Activated B cell treated with CpG ODN at 0.5 μM for 24 hours (primary cell): ENCODE measurements at regions not wholly inside any gene's neighbourhood (a gene's known extent, or its start where the extent isn't known, plus 50 kb on each side); places are given as distances from the start of the nearest gene placed in this dataset.
"Not testable (repeated sequence)": the region's sequence is repeated elsewhere in the genome, so short reads cannot be mapped to it uniquely, and the experiment has no call there.

Source experiments
- ATAC-seq: fragments of 200-7000 bp; cut with Tn5 transposase; one replicate; pipeline ENCODE4 v1.10.0; 2021; ENCODE audit warnings: low read depth, mild to moderate bottlenecking, moderate library complexity
- CTCF ChIA-PET: fragments of 350-600 bp; sonication (Branson Sonifier 250); formaldehyde crosslinking; loops from one replicate; lab custom pipeline; 2021; ENCODE audit warnings: antibody characterized with exemption; lab: Charles Lee
- POLR2A ChIA-PET: fragments of 350-600 bp; sonication (Branson Sonifier 250); formaldehyde crosslinking; loops from one replicate; lab custom pipeline; 2021; ENCODE audit warnings: antibody characterized with exemption; lab: Charles Lee
- DNase-seq: peaks from one replicate; pipeline ENCODE4 v3.0.0; 2022
- H3K27ac Mint-ChIP-seq: one replicate; pipeline ENCODE4 v1.8.0; 2020; ENCODE audit warnings: mixed read lengths
- H3K27me3 Mint-ChIP-seq: one replicate; pipeline ENCODE4 v1.8.0; 2021; ENCODE audit warnings: mixed read lengths
- H3K36me3 Mint-ChIP-seq: one replicate; pipeline ENCODE4 v1.8.0; 2021; ENCODE audit warnings: low read depth, mixed read lengths
- H3K4me1 Mint-ChIP-seq: one replicate; pipeline ENCODE4 v1.8.0; 2021; ENCODE audit warnings: mixed read lengths
- H3K4me3 Mint-ChIP-seq: one replicate; pipeline ENCODE4 v1.8.0; 2020; ENCODE audit warnings: mild to moderate bottlenecking, mixed read lengths
- H3K9me3 Mint-ChIP-seq: one replicate; pipeline ENCODE4 v1.8.0; 2020; ENCODE audit warnings: mixed read lengths
- intact Hi-C: fragments of 100-400 bp; cut with micrococcal nuclease; formaldehyde crosslinking; loops from one replicate; pipeline ENCODE4 v1.15.1; 2024
- TF ChIP-seq, protein P1 (sequence below): fragments of 200-600 bp; IDR thresholded peaks from one replicate; pipeline ENCODE4 v1.8.0; 2022; ENCODE audit warnings: antibody characterized with exemption, mild to moderate bottlenecking

DNA sequence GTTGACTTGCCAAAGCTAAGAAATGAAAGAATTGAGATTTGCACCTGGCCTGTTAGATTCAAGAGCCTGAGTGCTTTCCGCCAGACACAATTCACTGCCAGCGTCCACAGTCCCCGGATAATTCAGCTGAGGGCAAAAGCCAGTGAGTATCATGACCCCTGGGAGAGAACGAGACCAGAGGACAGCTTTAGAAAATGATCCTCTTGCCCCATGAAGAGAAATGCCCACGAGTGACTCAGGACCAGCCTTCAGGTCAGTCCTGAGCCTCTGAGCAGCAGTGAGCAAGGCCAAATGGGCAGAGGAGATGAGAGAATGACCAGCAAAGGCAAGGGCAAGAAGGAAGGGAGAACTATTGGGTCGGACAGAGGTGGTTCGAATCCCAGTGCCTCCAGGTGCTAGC is 273.5 kb downstream of the FAM43A start:
- DNase-seq: no peak
- H3K4me1 Mint-ChIP-seq: no peaks in the 10 kb centered on the region
- no peaks in the 10 kb centered on the region for H3K36me3 Mint-ChIP-seq
- no peak overlapping the region for H3K27ac Mint-ChIP-seq
- no peak overlapping the region for H3K4me3 Mint-ChIP-seq
- H3K27me3 Mint-ChIP-seq: peaks cover 1% of the 10 kb centered on the region
- no peaks in the 10 kb centered on the region for H3K9me3 Mint-ChIP-seq
- ATAC-seq: no peak
- POLR2A ChIA-PET: no interaction called here
- intact Hi-C loops: no loop called here
- CTCF ChIA-PET: no interaction called here
- TF ChIP-seq, protein P1, sequence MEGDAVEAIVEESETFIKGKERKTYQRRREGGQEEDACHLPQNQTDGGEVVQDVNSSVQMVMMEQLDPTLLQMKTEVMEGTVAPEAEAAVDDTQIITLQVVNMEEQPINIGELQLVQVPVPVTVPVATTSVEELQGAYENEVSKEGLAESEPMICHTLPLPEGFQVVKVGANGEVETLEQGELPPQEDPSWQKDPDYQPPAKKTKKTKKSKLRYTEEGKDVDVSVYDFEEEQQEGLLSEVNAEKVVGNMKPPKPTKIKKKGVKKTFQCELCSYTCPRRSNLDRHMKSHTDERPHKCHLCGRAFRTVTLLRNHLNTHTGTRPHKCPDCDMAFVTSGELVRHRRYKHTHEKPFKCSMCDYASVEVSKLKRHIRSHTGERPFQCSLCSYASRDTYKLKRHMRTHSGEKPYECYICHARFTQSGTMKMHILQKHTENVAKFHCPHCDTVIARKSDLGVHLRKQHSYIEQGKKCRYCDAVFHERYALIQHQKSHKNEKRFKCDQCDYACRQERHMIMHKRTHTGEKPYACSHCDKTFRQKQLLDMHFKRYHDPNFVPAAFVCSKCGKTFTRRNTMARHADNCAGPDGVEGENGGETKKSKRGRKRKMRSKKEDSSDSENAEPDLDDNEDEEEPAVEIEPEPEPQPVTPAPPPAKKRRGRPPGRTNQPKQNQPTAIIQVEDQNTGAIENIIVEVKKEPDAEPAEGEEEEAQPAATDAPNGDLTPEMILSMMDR: no peak

DNA sequence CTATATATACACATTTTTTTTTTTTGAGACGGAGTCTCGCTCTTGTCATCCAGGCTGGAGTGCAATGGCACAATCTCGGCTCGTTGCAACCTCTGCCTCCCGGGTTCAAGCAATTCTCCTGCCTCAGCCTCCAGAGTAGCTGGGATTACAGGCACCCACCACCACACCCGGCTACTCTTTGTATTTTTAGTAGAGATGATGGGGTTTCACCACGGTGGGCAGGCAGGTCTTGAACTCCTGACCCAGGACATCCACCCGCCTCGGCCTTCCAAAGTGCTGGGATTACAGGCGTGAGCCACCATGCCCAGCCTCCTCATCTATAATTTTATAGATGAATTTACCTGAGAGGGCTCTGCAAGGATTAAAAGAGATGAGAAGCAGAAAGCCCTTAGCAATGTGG is 274.0 kb downstream of the FAM43A start:
- ATAC-seq, DNase-seq, POLR2A ChIA-PET, H3K36me3 Mint-ChIP-seq, H3K4me1 Mint-ChIP-seq, H3K27ac Mint-ChIP-seq, H3K27me3 Mint-ChIP-seq, H3K9me3 Mint-ChIP-seq, H3K4me3 Mint-ChIP-seq, CTCF ChIA-PET, intact Hi-C loops: not testable (repeated sequence)

DNA sequence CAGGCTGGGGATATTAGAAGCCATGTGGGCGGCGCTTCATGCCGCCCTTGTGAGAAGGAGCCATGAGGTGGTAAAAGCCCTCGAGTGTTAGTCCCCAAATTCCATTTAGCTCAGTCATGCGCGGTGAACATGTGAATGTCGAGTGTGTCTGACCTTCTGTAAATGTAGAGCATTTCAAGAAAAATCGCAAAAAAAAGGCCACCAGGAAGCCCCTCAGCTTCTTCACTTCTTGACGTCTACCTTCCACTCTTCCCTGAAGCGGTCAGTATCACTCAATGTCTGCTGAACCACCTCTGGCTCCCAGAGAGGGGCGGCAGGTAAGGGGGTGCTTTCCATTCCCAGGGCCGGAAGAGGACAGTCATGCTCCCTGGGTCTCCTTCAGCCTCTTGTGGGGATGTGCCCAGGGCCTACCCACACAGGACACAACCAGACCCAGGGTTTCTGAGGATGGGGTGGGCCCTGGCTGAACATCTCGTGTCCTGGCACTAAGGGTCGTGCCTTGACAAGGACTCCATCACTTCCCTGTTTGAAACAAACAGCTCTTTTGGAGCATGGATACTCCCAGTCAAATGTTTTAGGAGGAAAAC is 274.9 kb downstream of the FAM43A start:
- H3K36me3 Mint-ChIP-seq: no peaks in the 10 kb centered on the region
- no peaks in the 10 kb centered on the region for H3K4me1 Mint-ChIP-seq
- no peak overlapping the region for H3K27ac Mint-ChIP-seq
- ATAC-seq (no peak), DNase-seq (no peak)
- intact Hi-C loops: no loop called here
- TF ChIP-seq, protein P1: no peak
- ChIA-PET CTCF (no interaction called here), POLR2A (no interaction called here)
- H3K27me3 Mint-ChIP-seq: peaks cover 1% of the 10 kb centered on the region
- no peaks in the 10 kb centered on the region for H3K9me3 Mint-ChIP-seq
- no peak overlapping the region for H3K4me3 Mint-ChIP-seq

DNA sequence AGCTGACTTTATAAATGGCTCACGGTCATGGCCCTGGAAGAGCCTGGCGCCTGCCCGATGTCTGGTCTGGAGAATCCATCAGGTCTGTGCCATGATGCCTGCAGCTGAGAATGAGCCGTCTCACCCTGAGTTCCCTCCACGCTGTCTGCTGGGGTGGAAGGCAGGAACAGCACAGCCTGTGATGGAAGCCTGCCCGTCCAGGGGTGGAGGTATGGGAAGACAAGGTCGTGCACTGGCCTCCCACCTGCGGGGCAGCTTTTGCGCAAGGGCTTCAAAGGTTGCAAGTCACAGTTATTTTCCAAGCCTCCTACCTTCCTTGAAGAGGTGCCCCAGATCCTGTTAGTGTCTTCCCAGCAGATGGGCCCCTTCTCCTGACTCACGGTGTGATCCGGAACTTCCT is 275.5 kb downstream of the FAM43A start:
- TF ChIP-seq, protein P1: no peak
- POLR2A ChIA-PET: no interaction called here
- CTCF ChIA-PET: no interaction called here
- no peaks in the 10 kb centered on the region for H3K4me1 Mint-ChIP-seq
- DNase-seq (no peak), ATAC-seq (no peak)
- H3K9me3 Mint-ChIP-seq: no peaks in the 10 kb centered on the region
- no peaks in the 10 kb centered on the region for H3K36me3 Mint-ChIP-seq
- no peak overlapping the region for H3K4me3 Mint-ChIP-seq
- H3K27ac Mint-ChIP-seq: no peak overlapping the region
- H3K27me3 Mint-ChIP-seq: peaks cover 1% of the 10 kb centered on the region
- intact Hi-C loops: no loop called here

DNA sequence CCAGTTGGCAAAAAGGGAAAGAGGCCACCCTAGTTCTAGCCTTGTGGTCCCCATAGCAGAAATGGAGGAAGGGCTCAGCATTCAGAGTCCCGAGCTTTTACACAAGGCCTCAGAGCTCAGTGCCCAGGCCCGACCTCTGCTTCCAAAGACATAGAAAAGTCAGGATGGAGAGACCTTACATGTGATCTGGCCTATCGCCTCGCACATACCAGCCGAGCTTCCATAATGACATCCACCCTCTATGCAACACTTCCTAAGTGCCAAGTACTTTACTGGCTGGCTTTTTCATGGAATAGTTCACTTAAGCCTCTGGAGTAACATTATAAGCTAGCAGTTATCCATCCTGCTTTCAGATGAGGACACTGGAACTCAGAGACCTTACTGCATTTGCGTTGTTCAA is 275.9 kb downstream of the FAM43A start:
- H3K36me3 Mint-ChIP-seq: no peaks in the 10 kb centered on the region
- peaks cover 1% of the 10 kb centered on the region for H3K27me3 Mint-ChIP-seq
- no peak for DNase-seq
- intact Hi-C loops: no loop called here
- no peaks in the 10 kb centered on the region for H3K4me1 Mint-ChIP-seq
- CTCF ChIA-PET: no interaction called here
- no peak overlapping the region for H3K4me3 Mint-ChIP-seq
- no peaks in the 10 kb centered on the region for H3K9me3 Mint-ChIP-seq
- TF ChIP-seq, protein P1: no peak
- H3K27ac Mint-ChIP-seq: no peak overlapping the region
- ATAC-seq: no peak
- POLR2A ChIA-PET: no interaction called here

DNA sequence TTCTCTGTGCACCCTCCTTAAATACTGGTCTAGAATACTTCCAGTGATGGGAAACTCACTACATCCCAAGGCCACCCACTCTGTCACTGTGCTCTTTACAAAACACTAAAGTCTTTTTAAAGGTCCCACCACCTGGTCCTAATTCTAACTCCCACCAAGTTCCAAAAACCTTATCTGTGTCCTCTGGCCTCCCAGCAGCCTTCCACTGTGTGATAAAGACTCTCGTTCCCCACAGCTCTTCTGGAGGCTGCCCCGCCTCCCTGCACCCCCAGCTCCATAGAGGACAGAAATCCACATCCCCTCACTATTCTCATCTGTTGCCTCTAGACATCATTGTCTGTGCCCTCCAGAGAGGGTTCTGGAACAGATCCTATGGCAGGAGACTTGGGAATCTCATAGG is 276.4 kb downstream of the FAM43A start:
- DNase-seq: no peak
- Mint-ChIP-seq H3K9me3 (no peaks in the 10 kb centered on the region), H3K27me3 (peaks cover 1% of the 10 kb centered on the region), H3K4me1 (no peaks in the 10 kb centered on the region), H3K4me3 (no peak overlapping the region), H3K36me3 (no peaks in the 10 kb centered on the region), H3K27ac (no peak overlapping the region)
- ChIA-PET POLR2A (no interaction called here), CTCF (no interaction called here)
- TF ChIP-seq, protein P1: no peak
- intact Hi-C loops: no loop called here
- no peak for ATAC-seq
